ENCODE measurements at regions not wholly inside any gene's neighbourhood (a gene's known extent, or its start where the extent isn't known, plus 50 kb on each side); places are given as distances from the start of the nearest gene placed in this dataset.
"Not testable (repeated sequence)": the region's sequence is repeated elsewhere in the genome, so short reads cannot be mapped to it uniquely, and the experiment has no call there.

- TF ChIP-seq EP300 (IDR thresholded peaks at IDR 0.05) (no peak), POLR2A (IDR thresholded peaks at IDR 0.05) (no peak), POLR2AphosphoS5 (IDR thresholded peaks at IDR 0.05) (no peak)
- TF ChIP-seq, protein P1, sequence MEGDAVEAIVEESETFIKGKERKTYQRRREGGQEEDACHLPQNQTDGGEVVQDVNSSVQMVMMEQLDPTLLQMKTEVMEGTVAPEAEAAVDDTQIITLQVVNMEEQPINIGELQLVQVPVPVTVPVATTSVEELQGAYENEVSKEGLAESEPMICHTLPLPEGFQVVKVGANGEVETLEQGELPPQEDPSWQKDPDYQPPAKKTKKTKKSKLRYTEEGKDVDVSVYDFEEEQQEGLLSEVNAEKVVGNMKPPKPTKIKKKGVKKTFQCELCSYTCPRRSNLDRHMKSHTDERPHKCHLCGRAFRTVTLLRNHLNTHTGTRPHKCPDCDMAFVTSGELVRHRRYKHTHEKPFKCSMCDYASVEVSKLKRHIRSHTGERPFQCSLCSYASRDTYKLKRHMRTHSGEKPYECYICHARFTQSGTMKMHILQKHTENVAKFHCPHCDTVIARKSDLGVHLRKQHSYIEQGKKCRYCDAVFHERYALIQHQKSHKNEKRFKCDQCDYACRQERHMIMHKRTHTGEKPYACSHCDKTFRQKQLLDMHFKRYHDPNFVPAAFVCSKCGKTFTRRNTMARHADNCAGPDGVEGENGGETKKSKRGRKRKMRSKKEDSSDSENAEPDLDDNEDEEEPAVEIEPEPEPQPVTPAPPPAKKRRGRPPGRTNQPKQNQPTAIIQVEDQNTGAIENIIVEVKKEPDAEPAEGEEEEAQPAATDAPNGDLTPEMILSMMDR (IDR thresholded peaks at IDR 0.05) = no peak
- H3K27me3 ChIP-seq = no peaks in the 10 kb centered on the region
- no peaks in the 10 kb centered on the region for H3K9me3 ChIP-seq
- no peaks in the 10 kb centered on the region for H3K36me3 ChIP-seq
- DNase-seq (peak in 1 of 2 donors; percentile 54), ATAC-seq (ENCODE audit: low FRiP score in 2 of 2) (no peak)
- no peaks in the 10 kb centered on the region for H3K4me1 ChIP-seq
- no peak overlapping the region for H3K4me3 ChIP-seq
- H3K27ac ChIP-seq = no peak overlapping the region
- 83 to 93% methylated on average over 11 of the region's 11 CpGs for WGBS, 2 donors
These were observed 145.7 kb upstream of the TEKT4 start for GRCh38 chr2:94725543-94725942.

GRCh38 chr2:94735536-94735935, 135.7 kb upstream of the TEKT4 start:
- H3K36me3 ChIP-seq; H3K27me3 ChIP-seq; ATAC-seq (ENCODE audit: low FRiP score in 2 of 2); H3K27ac ChIP-seq; H3K4me3 ChIP-seq; H3K9me3 ChIP-seq; H3K4me1 ChIP-seq: not testable (repeated sequence)
- TF ChIP-seq, protein P1 (IDR thresholded peaks at IDR 0.05) = peak in 1 of 6 experiments; percentile 28
- 11% methylated on average over 11 to 34 of the region's 34 CpGs for WGBS, 2 donors
- DNase-seq = peak in 1 of 2 donors; percentile 81

DNA sequence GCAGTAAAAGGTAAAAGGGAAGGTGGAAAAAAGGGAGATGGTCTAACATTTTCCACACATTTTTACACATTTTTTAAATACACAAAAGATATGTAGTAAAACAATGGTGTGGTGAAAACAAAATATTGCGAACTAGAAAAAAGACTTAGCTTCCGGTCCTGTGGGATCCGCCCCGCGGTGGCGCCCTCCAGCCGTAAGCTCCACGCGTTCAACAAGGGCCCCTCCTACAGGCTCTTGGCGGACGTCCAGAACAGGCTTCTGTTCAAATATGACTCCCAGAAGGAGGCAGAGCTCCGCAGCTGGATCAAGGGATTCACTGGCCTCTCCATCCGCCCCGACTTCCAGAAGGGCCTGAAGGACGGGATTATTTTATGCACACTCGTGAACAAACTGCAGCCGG, 134.1 kb upstream of the TEKT4 start:
- peak in 1 of 2 donors; percentile 66 for DNase-seq
- ATAC-seq (ENCODE audit: low FRiP score in 2 of 2); H3K4me1 ChIP-seq; H3K27me3 ChIP-seq; H3K27ac ChIP-seq; H3K9me3 ChIP-seq; H3K4me3 ChIP-seq; H3K36me3 ChIP-seq: not testable (repeated sequence)
- 85 to 86% methylated on average over 13 to 17 of the region's 17 CpGs for WGBS, 2 donors

- H3K36me3 ChIP-seq; ATAC-seq (ENCODE audit: low FRiP score in 2 of 2); H3K4me3 ChIP-seq; H3K27me3 ChIP-seq; H3K27ac ChIP-seq; H3K9me3 ChIP-seq; H3K4me1 ChIP-seq: not testable (repeated sequence)
- WGBS, 2 donors = 90 to 94% methylated on average over 11 to 24 of the region's 25 CpGs
- DNase-seq = peak in 1 of 2 donors; percentile 45
These were observed 133.4 kb upstream of the TEKT4 start for GRCh38 chr2:94737736-94738342.

DNA sequence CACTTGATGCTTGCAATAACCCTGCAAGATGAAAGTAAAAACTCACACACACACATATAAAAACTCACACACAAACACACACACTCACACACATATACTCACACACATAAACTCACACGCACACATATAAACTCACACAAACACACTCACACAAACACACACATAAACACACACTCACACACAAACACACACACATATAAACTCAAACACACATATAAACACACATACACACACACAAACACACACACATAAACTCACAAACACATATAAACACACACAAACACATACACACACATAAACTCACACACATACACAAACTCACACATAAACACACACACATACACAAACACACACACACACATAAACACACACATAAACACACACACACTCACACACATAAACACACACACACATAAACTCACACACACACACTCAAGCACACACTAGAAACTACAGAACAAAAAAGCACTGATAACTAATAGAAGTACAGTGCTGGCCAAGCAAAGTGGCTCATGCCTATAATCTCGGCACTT, 117.7 kb upstream of the TEKT4 start:
- H3K4me3 ChIP-seq = no peak overlapping the region
- no peak overlapping the region for H3K27ac ChIP-seq
- ATAC-seq (ENCODE audit: low FRiP score in 2 of 2) = no peak
- WGBS, 2 donors = 71 to 90% methylated on average over 2 of the region's 2 CpGs
- DNase-seq = no peak
- TF ChIP-seq POLR2A (IDR thresholded peaks at IDR 0.05) = no peak
- TF ChIP-seq EP300 (IDR thresholded peaks at IDR 0.05) = no peak
- TF ChIP-seq, protein P1 (IDR thresholded peaks at IDR 0.05) = no peak
- no peak for TF ChIP-seq POLR2AphosphoS5 (IDR thresholded peaks at IDR 0.05)
- H3K27me3 ChIP-seq = no peaks in the 10 kb centered on the region
- H3K4me1 ChIP-seq = no peaks in the 10 kb centered on the region
- H3K36me3 ChIP-seq = no peaks in the 10 kb centered on the region
- no peaks in the 10 kb centered on the region for H3K9me3 ChIP-seq

DNA sequence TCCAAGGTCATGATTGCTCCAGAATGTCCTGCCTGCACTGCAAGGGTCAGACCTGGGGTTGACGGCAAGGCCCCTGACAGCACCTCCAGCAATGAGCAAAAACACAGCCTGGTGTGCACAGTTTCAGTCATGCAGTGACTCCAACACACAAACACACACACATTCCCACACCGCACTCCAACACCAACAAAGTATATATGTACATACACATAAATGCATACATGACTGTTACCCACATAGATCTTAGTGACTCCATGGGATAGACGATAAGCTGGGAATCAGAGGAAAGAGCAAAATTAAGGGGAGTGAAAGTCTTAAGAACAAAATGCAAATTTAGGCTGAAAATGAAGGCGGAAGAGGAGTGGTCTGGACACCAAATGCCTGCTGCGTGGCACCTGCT, 112.7 kb upstream of the TEKT4 start:
- no peak for DNase-seq
- H3K36me3 ChIP-seq = no peaks in the 10 kb centered on the region
- H3K27me3 ChIP-seq = no peaks in the 10 kb centered on the region
- no peak overlapping the region for H3K4me3 ChIP-seq
- H3K9me3 ChIP-seq = no peaks in the 10 kb centered on the region
- H3K4me1 ChIP-seq = no peaks in the 10 kb centered on the region
- WGBS, 2 donors = 85 to 90% methylated on average over 5 of the region's 5 CpGs
- no peak for ATAC-seq (ENCODE audit: low FRiP score in 2 of 2)
- no peak overlapping the region for H3K27ac ChIP-seq
- TF ChIP-seq POLR2AphosphoS5 (IDR thresholded peaks at IDR 0.05) = no peak
- TF ChIP-seq, protein P1 (IDR thresholded peaks at IDR 0.05) = no peak
- TF ChIP-seq EP300 (IDR thresholded peaks at IDR 0.05) = no peak
- no peak for TF ChIP-seq POLR2A (IDR thresholded peaks at IDR 0.05)

Measured in upper lobe of left lung (tissue), 6 donors.